ENCODE measurements at regions not wholly inside any gene's neighbourhood (a gene's known extent, or its start where the extent isn't known, plus 50 kb on each side); places are given as distances from the start of the nearest gene placed in this dataset.

DNA sequence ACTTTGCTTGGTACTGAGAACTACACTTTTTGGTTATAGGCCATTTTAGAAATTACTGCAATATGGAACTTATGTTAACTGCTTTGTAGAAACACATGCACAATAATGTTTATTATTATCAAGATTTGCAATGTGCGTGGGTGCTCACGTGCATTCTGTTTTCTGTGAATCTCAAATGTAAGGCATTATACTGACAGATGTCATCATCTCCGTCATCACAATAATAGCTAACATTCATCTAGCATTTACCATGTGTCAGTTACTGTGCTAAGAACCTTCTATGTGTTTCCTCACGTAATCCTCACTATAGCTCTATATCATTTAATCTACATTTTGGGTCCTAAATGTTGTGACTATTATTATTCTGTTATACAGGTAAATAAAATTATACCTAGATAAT is 1214.8 kb upstream of the ADGRL4 start:
- Mint-ChIP-seq H3K4me3 (ENCODE audit: unreplicated experiment) (no peak overlapping the region), H3K4me1 (ENCODE audit: unreplicated experiment) (peaks cover 13% of the 10 kb centered on the region), H3K27ac (ENCODE audit: unreplicated experiment) (no peak overlapping the region), H3K27me3 (ENCODE audit: unreplicated experiment) (no peaks in the 10 kb centered on the region), H3K36me3 (ENCODE audit: unreplicated experiment) (no peaks in the 10 kb centered on the region), H3K9me3 (ENCODE audit: unreplicated experiment) (no peaks in the 10 kb centered on the region)
- TF ChIP-seq, protein P1, sequence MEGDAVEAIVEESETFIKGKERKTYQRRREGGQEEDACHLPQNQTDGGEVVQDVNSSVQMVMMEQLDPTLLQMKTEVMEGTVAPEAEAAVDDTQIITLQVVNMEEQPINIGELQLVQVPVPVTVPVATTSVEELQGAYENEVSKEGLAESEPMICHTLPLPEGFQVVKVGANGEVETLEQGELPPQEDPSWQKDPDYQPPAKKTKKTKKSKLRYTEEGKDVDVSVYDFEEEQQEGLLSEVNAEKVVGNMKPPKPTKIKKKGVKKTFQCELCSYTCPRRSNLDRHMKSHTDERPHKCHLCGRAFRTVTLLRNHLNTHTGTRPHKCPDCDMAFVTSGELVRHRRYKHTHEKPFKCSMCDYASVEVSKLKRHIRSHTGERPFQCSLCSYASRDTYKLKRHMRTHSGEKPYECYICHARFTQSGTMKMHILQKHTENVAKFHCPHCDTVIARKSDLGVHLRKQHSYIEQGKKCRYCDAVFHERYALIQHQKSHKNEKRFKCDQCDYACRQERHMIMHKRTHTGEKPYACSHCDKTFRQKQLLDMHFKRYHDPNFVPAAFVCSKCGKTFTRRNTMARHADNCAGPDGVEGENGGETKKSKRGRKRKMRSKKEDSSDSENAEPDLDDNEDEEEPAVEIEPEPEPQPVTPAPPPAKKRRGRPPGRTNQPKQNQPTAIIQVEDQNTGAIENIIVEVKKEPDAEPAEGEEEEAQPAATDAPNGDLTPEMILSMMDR (IDR thresholded peaks at IDR 0.05) = no peak
- no peak for DNase-seq (ENCODE audit: extremely low spot score, unreplicated experiment)

DNA sequence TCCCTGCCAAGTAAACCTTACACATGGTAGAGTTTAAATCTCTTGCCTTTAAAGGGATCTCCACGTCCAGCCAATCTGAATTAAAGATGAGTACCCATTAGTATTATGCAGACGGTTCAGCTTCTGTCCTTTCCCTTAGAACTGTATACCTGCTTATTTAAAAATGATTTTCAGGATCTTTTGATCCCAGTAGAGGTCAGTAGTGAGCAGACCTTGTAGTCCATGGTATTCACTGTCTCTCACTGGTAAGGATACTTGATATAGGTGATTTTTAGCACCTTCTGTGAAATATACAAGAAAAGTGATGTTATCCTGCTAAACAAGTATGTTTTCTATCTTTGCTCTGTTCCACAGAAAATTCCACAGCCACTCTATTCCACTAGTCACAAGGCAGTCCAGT is 1211.6 kb upstream of the ADGRL4 start:
- H3K27ac Mint-ChIP-seq (ENCODE audit: unreplicated experiment) = no peak overlapping the region
- no peaks in the 10 kb centered on the region for H3K27me3 Mint-ChIP-seq (ENCODE audit: unreplicated experiment)
- peaks cover 10% of the 10 kb centered on the region for H3K4me1 Mint-ChIP-seq (ENCODE audit: unreplicated experiment)
- H3K36me3 Mint-ChIP-seq (ENCODE audit: unreplicated experiment) = no peaks in the 10 kb centered on the region
- no peaks in the 10 kb centered on the region for H3K9me3 Mint-ChIP-seq (ENCODE audit: unreplicated experiment)
- no peak overlapping the region for H3K4me3 Mint-ChIP-seq (ENCODE audit: unreplicated experiment)
- TF ChIP-seq, protein P1 (IDR thresholded peaks at IDR 0.05) = peak; percentile 72
- no peak for DNase-seq (ENCODE audit: extremely low spot score, unreplicated experiment)

DNA sequence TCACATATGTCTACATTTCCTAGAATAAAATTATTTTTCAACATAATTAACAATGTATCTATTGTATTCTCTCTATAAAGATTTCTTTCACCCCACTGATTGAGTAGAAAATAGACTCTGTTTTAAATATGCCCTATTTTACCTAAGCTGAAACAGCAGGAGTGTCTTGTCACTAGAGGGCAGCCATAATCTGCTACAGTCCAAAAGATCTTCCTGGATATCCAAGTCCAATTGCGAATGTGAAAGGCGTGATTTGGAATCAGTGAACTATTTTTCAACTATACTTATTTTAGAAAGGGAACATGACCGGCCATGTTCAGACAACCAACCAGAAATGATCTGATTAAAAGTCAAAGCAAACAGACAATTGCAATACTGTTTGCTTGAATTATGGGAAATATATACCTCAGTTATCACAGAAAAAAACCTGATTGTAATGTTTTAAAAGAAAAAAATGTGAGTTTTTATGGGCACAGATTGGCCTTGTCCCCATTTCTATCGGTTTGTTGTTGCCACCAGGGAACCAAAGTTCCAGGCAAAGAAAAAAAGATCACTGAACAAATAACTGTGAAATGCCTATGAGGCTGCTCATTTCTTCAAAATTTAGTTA is 1211.0 kb upstream of the ADGRL4 start:
- Mint-ChIP-seq H3K27ac (ENCODE audit: unreplicated experiment) (no peak overlapping the region), H3K4me1 (ENCODE audit: unreplicated experiment) (peaks cover 11% of the 10 kb centered on the region), H3K36me3 (ENCODE audit: unreplicated experiment) (no peaks in the 10 kb centered on the region), H3K9me3 (ENCODE audit: unreplicated experiment) (no peaks in the 10 kb centered on the region), H3K27me3 (ENCODE audit: unreplicated experiment) (no peaks in the 10 kb centered on the region), H3K4me3 (ENCODE audit: unreplicated experiment) (no peak overlapping the region)
- DNase-seq (ENCODE audit: extremely low spot score, unreplicated experiment) = no peak
- TF ChIP-seq, protein P1 (IDR thresholded peaks at IDR 0.05) = peak; percentile 85

DNA sequence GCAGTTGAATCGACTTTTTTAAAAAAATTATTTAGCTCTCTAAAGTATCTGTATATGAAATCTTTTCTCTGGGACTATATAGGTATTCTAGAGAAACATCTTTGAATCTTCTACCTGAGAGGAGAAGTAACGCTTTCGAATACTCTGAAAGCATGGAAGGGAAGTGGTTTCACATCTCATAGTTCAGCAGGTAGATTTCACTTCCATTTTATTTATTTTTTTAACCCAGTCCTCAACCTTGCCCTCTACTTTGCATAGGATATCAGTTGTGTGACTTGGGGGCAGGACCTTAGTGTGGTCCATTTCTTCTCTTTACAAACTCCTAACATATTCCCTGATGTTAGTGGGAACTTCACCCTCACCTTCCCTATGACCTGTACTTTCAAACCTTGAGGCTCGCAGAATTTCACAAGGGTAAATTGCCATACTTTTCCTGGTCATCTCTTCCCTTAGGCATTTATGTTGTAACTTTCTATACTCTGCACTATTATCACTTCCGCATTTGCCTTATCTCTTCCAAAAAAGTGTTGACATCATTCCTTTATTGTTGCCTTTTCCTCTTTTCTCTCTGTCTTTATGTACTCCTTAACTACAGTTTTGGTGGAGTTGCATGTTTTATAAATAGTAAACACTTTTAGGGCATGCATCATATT is 1208.5 kb upstream of the ADGRL4 start:
- Mint-ChIP-seq H3K36me3 (ENCODE audit: unreplicated experiment) (no peaks in the 10 kb centered on the region), H3K9me3 (ENCODE audit: unreplicated experiment) (no peaks in the 10 kb centered on the region), H3K4me1 (ENCODE audit: unreplicated experiment) (peaks cover 22% of the 10 kb centered on the region), H3K4me3 (ENCODE audit: unreplicated experiment) (no peak overlapping the region), H3K27me3 (ENCODE audit: unreplicated experiment) (no peaks in the 10 kb centered on the region), H3K27ac (ENCODE audit: unreplicated experiment) (no peak overlapping the region)
- TF ChIP-seq, protein P1 (IDR thresholded peaks at IDR 0.05) = no peak
- no peak for DNase-seq (ENCODE audit: extremely low spot score, unreplicated experiment)

DNA sequence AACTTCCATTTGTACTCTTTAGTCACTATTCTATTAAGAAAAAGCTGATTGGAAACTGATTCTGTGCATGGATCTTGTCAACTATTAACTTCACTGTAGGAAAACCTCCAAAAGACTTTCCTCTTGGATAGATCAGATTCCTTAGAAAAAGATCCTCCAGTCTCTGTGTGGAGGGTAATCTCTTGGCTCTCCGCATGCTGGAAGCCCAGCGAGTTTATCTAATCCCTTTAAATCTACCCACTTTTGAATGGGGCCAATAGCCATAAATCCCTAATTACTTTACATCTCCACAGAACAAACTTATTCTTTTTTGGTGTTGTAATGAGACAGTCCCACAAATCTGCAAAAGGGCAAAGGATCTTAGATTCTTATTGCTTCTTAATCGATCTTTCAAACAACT is 1206.4 kb upstream of the ADGRL4 start:
- no peak overlapping the region for H3K4me3 Mint-ChIP-seq (ENCODE audit: unreplicated experiment)
- H3K27ac Mint-ChIP-seq (ENCODE audit: unreplicated experiment) = no peak overlapping the region
- peaks cover 18% of the 10 kb centered on the region for H3K4me1 Mint-ChIP-seq (ENCODE audit: unreplicated experiment)
- DNase-seq (ENCODE audit: extremely low spot score, unreplicated experiment) = no peak
- no peaks in the 10 kb centered on the region for H3K9me3 Mint-ChIP-seq (ENCODE audit: unreplicated experiment)
- no peaks in the 10 kb centered on the region for H3K27me3 Mint-ChIP-seq (ENCODE audit: unreplicated experiment)
- H3K36me3 Mint-ChIP-seq (ENCODE audit: unreplicated experiment) = no peaks in the 10 kb centered on the region
- TF ChIP-seq, protein P1 (IDR thresholded peaks at IDR 0.05) = no peak
